ENCODE measurements at regions not wholly inside any gene's neighbourhood (a gene's known extent, or its start where the extent isn't known, plus 50 kb on each side); places are given as distances from the start of the nearest gene placed in this dataset.

DNA sequence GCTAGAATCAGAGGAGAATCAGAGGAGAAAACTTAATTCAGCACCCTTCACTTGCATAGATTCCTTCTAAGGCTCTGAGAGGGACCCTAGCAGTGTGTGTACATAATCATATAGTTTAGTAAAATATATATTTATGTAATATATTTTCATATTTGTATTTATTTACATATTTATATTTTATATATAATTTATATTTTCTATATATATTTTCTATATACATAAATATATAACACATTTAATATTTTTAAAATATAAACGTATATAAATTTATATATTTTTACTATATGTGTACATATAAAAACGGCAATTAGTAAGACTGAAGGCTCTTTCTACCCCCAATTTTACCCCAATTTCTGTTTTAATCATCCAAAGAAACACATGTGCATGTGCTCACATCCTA is 80.3 kb downstream of the NXPE2 start:
- no peak for TF ChIP-seq CTCF (IDR thresholded peaks at IDR 0.05; ENCODE audit: poor library complexity)
- TF ChIP-seq EZH2 (IDR thresholded peaks at IDR 0.05; ENCODE audit: borderline replicate concordance), result no peak
